ACHN (cell line): ENCODE measurements at regions not wholly inside any gene's neighbourhood (a gene's known extent, or its start where the extent isn't known, plus 50 kb on each side); places are given as distances from the start of the nearest gene placed in this dataset.
"Not testable (repeated sequence)": the region's sequence is repeated elsewhere in the genome, so short reads cannot be mapped to it uniquely, and the experiment has no call there.

Source experiments
- DNase-seq: peaks from one replicate; pipeline ENCODE4 v3.0.0-alpha.2; 2015
- in situ Hi-C: cut with HindIII; loops from 2 replicates; pipeline ENCODE4 v1.10.0; 2017; ENCODE audit warnings: low sequenced_read_pairs, low pct_ligation_motif_present, low pct_unique_long_range_greater_than_20kb

DNA sequence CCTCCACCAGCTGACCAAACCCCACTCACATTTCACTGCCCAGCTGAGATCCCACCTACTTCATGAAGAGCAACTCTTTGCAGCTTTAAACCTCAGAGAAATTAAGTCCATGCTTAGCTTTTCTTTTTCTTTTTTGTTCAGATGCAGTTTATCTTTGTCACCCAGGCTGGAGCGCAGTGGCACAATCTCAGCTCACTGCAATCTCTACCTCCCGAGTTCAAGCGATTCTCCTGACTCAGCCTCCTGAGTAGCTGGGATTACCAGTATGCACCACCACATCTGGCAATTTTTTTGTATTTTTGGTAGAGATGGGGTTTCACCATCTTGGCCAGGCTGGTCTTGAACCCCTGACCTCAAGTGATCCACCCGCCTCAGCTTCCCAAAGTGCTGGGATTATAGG, 70.1 kb upstream of the ZSCAN2 start:
- DNase-seq, in situ Hi-C loops: not testable (repeated sequence)

DNA sequence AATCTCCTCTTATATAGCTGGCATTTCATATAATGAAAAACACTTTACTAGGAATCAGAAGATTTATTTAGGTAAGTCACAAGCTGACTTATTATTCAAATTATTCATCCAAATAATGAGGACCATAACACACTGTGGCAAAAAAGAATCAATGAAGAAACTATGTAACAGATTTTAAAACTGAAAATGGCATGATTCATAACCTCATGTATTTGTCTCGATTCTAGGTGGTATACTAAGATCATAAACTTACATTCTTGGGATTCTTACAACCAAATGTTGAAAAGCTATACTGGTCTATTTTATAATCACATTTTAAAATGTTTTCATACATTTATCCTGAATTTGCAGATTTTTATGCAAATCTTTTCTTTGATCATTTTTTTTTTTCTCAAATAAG, 69.6 kb upstream of the ZSCAN2 start:
- DNase-seq, in situ Hi-C loops: not testable (repeated sequence)

DNA sequence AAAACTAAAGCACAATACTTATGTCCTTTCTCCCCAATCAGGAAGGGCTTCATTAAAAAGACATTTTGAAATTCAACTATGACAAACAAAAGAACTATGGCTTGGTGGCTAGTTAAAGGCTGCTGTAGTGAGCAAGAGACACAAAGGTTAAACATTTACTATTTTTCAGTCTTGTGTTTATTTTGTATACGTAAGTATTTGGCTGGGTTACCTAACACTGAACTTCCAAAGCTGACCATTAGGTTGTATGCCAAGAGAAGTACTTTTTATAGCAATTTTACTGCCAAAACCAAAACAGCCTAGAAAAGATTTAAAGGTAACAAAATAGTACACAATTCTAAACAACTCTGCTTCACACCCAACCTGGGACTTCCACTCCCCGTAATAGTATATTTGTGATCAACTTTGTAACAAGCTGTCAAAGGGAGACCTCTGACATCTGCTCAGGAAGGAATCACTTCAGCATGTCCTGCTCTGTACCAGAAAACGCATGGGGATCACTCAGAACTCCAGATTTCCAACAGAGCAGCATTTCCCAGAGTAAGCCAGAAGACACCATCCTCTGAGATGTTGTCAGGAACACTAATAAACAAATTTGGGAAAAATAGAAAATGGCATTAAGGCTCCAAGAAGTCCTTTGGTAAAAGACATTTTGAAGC, 69.0 kb upstream of the ZSCAN2 start:
- peak; percentile 74 for DNase-seq
- in situ Hi-C loops: not testable (repeated sequence)

DNA sequence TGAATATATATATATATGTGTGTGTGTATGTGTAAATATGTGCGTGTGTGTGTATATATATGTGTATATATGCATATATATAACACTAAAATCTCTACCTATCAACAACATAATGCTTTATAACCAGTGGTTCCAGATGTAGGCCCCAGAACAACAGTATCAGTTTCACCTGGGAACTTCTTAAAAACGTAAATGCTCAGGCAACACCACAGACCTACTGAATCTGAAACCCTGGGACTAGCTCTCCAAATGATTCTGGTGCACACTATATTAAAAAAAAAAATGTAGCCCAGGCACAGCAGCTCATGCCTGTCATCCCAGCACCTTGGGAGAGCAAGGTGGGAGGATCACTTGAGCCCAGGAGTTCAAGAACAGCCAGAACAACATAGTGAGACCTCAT, 67.1 kb upstream of the ZSCAN2 start:
- DNase-seq, in situ Hi-C loops: not testable (repeated sequence)

DNA sequence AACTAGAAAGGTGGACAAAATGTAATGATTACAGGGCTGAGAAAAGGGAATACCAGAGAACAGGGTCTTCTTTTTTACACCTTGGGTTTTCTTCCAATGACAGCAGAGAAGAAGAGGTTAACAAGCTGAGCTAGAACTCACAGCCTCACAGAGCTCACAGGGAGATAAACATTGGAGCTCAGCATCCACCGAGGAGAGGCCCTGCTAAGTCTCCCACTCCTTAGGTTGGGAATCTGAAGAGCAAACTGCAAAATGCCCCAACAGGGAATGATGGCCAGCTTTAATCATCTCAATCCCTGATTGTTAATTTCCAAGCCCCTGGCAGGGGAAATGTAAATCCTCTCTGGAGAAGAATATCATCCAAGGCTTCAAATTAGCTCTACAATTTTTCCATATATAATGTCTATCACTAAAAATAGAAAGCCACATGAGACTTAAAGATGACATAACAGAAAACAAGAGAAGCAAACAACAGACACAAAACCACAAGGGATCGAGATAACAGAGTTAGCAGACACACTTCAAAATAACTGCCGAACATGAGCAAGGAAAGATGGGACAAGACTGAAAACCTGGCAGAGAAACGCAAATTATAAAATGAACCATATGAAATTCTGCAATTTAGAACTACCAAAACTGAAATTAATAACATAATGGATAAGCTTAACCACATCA, 66.1 kb upstream of the ZSCAN2 start:
- DNase-seq, in situ Hi-C loops: not testable (repeated sequence)

DNA sequence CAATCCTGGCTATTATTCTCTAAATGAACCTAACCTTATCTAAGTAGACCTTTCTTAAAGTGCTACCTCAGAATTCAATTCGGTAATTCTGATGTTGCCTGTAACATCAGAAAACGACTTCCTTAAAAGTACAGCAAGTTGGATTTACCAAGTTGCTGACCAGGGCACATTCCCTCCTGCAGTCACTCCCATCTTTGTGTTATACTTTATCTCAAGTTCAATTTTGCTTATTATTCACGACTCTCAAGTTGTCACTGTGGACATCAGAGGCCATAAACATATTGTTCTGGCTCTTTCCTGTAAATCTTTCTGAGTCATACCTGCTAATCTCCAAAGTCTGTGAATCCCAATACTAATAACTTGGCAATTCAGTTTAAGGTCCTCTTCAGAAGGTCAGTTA, 64.6 kb upstream of the ZSCAN2 start:
- in situ Hi-C loops: not testable (repeated sequence)

DNA sequence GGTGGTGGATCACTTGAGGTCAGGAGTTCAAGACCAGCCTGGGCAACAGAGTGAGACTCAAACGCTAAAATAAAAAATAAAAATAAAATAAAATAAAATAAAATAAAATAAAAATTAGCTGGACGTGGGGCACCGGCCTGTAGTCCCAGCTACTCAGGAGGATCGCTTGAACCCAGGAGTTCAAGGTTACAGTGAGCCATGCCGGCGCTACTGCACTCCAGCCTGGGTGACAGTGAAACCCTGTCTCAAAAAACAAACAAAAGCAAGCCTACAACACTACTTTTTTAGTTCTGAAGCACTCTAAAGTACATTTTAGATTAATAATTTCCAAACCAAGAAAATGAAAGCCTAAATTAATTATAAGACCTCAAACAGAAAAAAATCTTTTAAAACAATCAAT, 56.2 kb upstream of the ZSCAN2 start:
- DNase-seq, in situ Hi-C loops: not testable (repeated sequence)

More for the DNA sequence above, 64.6 kb upstream of the ZSCAN2 start:
- DNase-seq: not testable (repeated sequence)

DNA sequence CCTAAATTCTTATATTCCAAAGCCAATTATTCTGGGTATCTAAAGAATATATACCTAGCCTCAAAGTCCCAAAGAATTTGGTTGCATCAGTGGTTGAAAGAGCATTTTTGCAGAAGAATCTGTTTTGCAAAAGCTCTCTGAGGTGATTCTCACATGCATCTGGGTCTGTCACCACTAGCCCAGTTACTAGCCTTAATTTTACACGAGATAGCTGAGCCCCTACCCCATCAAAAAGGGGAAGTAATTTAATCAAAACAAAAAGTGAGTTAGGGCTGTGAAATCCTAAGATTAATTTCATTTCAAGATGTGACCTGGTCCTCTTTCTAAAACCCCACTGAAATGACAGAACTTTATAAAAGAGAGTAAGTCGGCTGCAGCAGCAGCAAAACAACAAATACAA, 53.7 kb upstream of the ZSCAN2 start:
- DNase-seq, in situ Hi-C loops: not testable (repeated sequence)

DNA sequence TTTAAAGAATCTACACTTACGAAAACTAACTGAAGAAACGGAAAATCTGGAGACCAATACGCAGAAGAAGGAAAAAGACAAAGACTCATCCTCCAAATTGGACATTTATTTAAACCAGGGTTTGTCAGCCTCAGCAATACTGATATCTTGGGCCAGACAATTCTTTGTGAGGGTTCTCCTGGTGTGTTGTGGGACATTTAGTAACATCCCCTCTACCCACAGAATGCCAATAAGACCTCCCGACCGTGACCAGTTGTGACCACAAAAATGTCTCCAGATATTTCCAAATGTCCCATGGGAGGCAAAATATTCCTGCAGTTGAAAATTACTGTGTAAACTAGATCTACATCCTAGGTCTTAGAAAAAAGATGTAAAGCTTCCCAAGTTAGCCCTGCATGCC, 50.3 kb upstream of the ZSCAN2 start:
- peak; percentile 58 for DNase-seq
- in situ Hi-C loops: not testable (repeated sequence)
